NCI-H460 (cell line): ENCODE measurements at regions not wholly inside any gene's neighbourhood (a gene's known extent, or its start where the extent isn't known, plus 50 kb on each side); places are given as distances from the start of the nearest gene placed in this dataset.
"Not testable (repeated sequence)": the region's sequence is repeated elsewhere in the genome, so short reads cannot be mapped to it uniquely, and the experiment has no call there.

Experiments used
- DNase-seq: peaks from one replicate; pipeline ENCODE4 v3.0.0-alpha.2; 2016; ENCODE audit warnings: low read depth; ENCODE audit errors: extremely low read depth

DNA sequence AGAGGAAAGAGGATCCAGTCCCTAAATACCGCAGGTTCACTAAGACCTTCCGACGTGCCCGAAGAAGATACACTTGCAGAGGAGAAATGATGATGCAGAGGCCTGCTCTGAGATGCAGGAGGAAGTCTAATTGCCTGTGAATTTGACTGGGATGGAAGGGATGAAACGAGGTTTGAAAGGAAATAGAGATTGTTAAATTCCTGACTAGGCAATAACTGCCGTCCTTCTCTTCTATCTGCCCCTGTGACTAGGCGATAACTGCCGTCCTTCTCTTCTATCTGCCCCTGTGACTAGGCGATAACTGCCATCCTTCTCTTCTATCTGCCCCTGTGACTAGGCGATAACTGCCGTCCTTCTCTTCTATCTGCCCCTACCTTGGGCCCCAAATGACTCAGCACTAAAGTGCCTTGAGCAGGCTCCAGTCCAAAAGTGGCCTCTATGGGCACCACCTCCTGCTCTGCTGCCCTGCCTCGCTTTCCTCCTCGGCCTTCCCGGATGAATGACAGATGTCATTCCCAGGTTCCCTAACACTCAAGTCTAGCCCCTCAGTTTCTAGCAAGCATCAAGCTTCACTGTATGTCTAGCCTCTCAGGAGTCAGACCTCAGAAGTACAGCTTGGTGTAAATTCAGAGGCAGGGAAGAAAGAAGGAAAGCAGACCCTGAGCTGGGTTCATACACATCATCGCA lies 189.1 kb downstream of the FOXD4L6 start:
- DNase-seq: not testable (repeated sequence)

DNA sequence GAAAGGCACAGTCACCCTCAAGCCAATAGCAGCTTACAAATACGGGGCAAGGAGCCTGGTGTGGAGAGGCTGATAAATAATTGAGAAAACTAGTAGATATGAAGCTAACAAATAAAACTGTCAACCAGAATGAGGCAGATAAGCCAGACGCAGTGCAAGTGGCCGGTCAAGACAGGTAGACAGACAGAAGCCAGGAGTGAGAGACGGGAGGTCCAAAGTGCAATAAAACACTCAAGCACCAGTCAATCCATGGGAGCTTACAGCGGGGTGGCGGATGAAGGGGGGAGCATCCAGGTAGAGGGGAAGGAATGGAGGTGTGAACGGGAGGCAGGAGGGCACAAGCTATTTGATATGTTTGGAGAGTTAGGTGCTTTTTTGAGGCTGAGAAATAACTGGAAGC lies 193.1 kb downstream of the FOXD4L6 start:
- DNase-seq: no peak

DNA sequence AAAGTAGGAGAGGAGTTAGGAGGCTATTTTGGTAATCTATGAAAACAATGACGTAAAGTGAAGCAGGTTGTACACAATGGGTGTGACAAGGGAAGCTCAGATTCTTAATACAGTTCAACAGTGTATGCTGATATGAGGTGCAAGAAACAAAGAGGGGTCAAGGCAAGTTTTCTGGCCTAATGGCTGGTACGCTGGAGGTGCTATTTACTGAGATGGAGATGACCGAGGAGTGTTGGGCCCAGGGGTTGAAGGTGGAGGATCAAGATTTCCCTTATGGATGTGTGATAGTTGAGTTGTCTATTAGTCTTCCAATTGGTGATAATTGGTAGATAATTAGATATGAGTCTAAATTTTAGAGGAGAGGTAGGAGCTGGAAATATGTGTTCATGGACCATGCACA lies 194.0 kb downstream of the FOXD4L6 start:
- DNase-seq: not testable (repeated sequence)

DNA sequence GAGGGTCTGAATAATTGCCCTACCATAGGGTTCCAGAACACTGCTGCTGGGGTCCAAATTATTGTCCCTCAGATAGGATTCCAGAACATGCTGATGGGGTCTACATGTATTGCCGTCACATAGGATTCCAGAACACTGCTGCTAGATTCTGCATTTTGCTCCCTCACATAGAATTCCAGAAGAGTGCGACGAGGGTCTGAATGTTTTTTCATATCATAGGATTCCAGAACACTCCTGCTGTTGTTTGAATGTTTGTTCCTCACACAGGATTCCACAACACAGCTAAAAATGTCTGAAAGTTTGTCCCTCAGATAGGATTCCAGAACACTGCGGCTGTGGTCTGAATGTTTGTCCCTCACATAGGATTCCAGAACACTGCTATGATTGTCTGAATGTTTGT lies 198.1 kb downstream of the FOXD4L6 start:
- not testable (repeated sequence) for DNase-seq

- DNase-seq: not testable (repeated sequence)
These were observed 199.0 kb downstream of the FOXD4L6 start for GRCh38 chr9:40929488-40929845.

DNA sequence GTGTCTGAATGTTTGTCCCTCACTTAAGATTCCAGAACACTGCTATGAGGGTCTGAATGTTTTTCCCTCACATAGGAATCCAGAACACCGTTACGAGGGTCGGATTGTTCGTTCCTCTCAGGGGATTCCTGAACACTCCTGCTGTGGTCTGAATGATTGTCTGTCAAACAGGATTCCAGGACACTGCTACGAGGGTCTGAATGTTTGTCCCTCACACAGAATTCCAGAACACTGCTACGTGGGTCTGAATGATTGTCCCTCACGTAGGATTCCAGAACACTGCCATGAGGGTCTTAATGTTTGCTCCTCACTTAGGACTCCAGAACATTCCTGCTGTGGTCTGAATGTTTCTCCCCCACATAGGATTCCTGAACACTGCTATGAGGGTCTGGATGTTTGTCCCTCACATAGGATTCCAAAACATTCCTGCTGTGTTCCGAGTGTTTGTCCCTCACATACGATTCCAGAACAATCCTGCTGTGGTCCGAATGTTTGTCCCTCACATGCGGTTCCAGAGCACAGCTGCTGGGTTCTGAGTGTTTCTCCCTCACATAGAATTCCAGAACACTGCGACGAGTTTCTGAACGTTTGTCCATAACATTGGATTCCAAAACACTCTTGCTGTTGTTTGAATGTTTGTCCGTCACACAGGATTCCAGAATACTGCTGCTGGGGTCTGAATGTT lies 199.5 kb downstream of the FOXD4L6 start:
- DNase-seq: no peak

- DNase-seq: no peak
These were observed 200.4 kb downstream of the FOXD4L6 start for GRCh38 chr9:40927851-40928802.

DNA sequence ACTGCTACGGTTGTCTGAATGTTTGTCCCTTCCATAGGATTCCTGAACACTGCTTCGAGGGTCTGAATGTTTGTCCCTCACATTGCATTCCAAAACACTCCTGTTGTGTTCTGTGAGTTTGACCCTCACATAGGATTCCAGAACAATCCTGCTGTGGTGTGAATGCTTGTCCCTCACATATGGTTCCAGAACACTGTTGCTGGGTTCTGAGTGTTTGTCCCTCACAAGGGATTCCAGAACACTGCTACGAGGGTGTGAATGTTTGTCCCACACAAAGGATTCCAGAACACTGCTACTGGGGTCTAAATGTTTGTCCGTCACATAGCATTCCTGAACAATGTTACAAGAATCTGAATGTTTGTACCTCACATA lies 201.2 kb downstream of the FOXD4L6 start:
- no peak for DNase-seq

DNA sequence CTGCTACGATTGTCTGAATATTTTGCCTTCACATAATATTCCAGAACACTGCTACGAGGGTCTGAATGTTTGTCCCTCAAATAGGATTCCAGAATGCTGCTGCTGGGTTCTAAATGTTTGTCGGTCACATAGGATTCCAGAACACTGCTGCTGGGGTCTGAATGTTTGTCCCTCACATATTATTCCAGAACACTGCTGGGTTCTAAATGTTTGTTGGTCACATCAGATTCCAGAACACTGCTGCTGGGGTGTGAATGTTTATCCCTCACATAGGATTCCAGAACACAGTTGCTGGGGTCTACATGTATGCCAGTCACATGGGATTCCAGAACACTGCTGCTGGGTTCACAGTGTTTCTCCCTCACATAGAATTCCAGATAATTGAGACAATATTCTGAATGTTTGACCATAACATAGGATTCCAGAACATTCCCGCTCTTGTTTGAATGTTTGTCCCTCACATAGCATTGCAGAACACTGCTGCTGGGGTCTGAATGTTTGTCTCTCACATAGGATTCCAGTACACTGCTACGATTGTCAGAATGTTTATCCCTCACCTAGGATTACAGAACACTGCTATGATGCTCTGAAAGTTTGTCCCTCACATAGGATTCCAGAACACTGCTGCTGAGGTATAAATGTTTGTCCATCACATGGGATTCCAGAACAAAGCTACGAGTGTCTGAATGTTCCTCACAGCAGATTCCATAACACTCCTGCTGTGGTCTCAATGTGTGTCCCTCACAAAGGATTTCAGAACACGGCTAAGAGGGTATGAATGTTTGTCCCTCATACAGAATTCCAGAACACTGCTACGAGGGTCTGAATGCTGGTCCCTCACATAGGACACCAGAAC lies 201.8 kb downstream of the FOXD4L6 start:
- no peak for DNase-seq

GRCh38 chr9:40925149-40925548 lies 203.3 kb downstream of the FOXD4L6 start:
- DNase-seq: no peak

GRCh38 chr9:40916399-40916783 lies 212.1 kb downstream of the FOXD4L6 start:
- DNase-seq: not testable (repeated sequence)

GRCh38 chr9:40915660-40916398 lies 212.7 kb downstream of the FOXD4L6 start:
- not testable (repeated sequence) for DNase-seq

DNA sequence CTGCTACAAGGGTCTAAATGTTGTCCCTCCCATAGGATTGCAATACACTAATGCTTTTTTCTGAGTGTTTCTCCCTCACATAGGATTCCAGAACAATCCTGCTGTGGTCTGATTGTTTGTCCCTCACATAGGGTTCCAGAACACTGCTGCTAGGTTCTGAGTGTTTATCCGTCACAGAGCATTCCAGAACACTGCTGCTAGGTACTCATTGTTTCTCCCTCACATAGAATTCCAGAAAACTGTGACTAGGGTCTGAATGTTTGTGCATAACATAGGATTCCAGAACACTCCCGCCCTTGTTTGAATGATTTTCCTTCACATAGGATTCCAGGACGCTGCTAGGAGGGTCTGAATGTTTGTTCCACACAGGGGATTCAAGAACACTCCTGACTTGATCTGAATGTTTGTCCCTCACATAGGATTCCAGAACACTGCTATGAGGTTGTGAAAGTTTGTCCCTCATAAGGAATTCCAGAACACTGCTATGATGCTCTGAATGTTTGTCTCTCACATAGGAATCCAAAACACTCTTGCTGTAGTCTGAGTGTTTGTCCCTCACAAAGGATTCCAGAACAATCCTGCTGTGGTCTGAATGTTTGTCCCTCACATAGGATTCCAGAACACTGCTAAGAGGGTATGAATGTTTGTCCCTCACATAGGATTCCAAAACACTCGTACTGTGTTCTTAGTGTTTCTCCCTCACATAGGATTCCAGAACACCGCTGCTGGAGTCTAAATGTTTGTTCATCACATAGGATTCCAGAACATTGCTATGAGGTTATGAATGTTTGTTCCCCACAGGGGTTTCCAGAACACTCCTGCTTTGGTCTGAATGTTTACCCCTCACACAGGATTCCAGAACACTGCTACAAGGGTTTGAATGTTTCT lies 213.5 kb downstream of the FOXD4L6 start:
- DNase-seq: no peak

- no peak for DNase-seq
These were observed 214.4 kb downstream of the FOXD4L6 start for GRCh38 chr9:40913928-40914673.

DNA sequence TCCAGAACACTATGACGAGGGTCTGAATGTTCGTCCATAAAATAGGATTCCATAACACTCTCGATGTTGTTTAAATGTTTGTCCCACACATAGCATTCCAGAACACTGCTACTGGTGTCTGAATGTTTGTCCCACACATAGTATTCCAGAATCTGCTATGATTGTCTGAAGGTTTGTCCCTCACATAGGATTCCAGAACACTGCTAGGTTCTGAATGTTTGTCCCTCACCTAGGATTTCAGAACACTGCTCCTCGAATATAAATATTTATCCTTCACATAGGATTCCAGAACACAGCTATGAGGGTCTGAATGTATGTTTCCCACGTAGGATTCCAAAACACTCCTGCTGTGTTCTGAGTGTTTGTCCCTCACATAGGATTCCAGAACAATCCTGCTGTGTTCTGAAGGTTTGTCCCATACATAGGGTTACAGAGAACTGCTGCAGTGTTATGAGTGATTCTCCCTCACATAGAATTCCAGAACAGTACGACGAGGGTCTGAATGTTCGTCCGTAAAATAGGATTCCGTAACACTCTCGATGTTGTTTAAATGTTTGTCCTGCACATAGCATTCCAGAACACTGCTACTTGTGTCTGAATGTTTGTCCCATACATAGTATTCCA lies 215.3 kb downstream of the FOXD4L6 start:
- DNase-seq: no peak

DNA sequence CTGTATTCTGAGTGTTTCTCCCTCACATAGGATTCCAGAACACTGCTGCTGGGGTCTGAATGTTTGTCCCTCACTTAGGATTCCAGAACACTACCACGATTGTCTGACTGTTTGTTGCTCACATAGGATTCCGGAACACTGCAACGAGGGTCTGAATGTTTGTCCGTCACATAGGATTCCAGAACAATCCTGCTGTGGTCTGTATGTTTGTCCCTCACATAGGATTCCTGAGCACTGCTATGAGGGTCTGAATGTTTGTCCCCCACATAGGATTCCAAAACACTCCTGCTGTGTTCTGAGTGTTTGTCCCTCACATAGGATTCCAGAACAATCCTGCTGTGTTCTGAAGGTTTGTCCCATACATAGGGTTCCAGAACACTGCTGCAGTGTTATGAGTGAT lies 215.8 kb downstream of the FOXD4L6 start:
- DNase-seq: not testable (repeated sequence)

- no peak for DNase-seq
These were observed 216.8 kb downstream of the FOXD4L6 start for GRCh38 chr9:40911647-40912046.

- DNase-seq: not testable (repeated sequence)
These were observed 217.5 kb downstream of the FOXD4L6 start for GRCh38 chr9:40910995-40911394.
